H9 (cell line): ENCODE measurements at regions not wholly inside any gene's neighbourhood (a gene's known extent, or its start where the extent isn't known, plus 50 kb on each side); places are given as distances from the start of the nearest gene placed in this dataset.

Experiments
- DNase-seq: peaks from one replicate; pipeline ENCODE4 v3.0.0-alpha.2; 2017
- H2AFZ ChIP-seq: one replicate; pipeline ENCODE4 v1.6.1; 2013; ENCODE audit warnings: mild to moderate bottlenecking, low read length, control low read depth, moderate library complexity
- H2AK5ac ChIP-seq: 2 replicates; pipeline ENCODE4 v1.6.1; 2013; ENCODE audit warnings: low read length, control low read depth, mixed read lengths; ENCODE audit not compliant: insufficient read length
- H2BK120ac ChIP-seq: one replicate; pipeline ENCODE4 v1.6.1; 2013; ENCODE audit warnings: low read depth, mild to moderate bottlenecking, low read length, control low read depth, inconsistent platforms; ENCODE audit not compliant: poor library complexity, severe bottlenecking
- H2BK12ac ChIP-seq: 2 replicates; pipeline ENCODE4 v1.6.1; 2013; ENCODE audit warnings: low read length, control low read depth, mixed read lengths, low read depth; ENCODE audit not compliant: insufficient read length
- H2BK15ac ChIP-seq: 2 replicates; pipeline ENCODE4 v1.6.1; 2013; ENCODE audit warnings: low read depth, low read length, control low read depth
- H2BK20ac ChIP-seq: one replicate; pipeline ENCODE4 v1.6.1; 2013; ENCODE audit warnings: low read depth, mild to moderate bottlenecking, low read length, control low read depth, inconsistent platforms; ENCODE audit not compliant: poor library complexity, severe bottlenecking
- H2BK5ac ChIP-seq: 2 replicates; pipeline ENCODE4 v1.6.1; 2013; ENCODE audit warnings: low read length, control low read depth, mixed read lengths; ENCODE audit not compliant: insufficient read length
- H3K14ac ChIP-seq: 2 replicates; pipeline ENCODE4 v1.6.1; 2013; ENCODE audit warnings: low read length, control low read depth; ENCODE audit not compliant: insufficient read depth
- H3K18ac ChIP-seq: 2 replicates; pipeline ENCODE4 v1.6.1; 2013; ENCODE audit warnings: low read depth, mild to moderate bottlenecking, mixed read lengths, low read length, control low read depth; ENCODE audit not compliant: insufficient read length
- H3K23ac ChIP-seq: 2 replicates; pipeline ENCODE4 v1.6.1; 2013; ENCODE audit warnings: low read length, control low read depth, mixed read lengths, low read depth; ENCODE audit not compliant: insufficient read length
- H3K23me2 ChIP-seq: 2 replicates; pipeline ENCODE4 v1.6.1; 2013; ENCODE audit warnings: low read depth, mild to moderate bottlenecking, mixed read lengths, low read length, control low read depth; ENCODE audit not compliant: insufficient read length, poor library complexity, severe bottlenecking
- H3K27ac ChIP-seq: 2 replicates; pipeline ENCODE4 v1.5.1; 2013; ENCODE audit warnings: low read length, control low read depth, mixed read lengths, low read depth; ENCODE audit not compliant: insufficient read length
- H3K27me3 ChIP-seq: 2 replicates; pipeline ENCODE4 v1.6.1; 2013; ENCODE audit warnings: low read length, control low read depth, inconsistent platforms; ENCODE audit not compliant: insufficient read depth
- H3K4ac ChIP-seq: 2 replicates; pipeline ENCODE4 v1.6.1; 2013; ENCODE audit warnings: low read depth, mild to moderate bottlenecking, control low read depth, inconsistent platforms, low read length, moderate library complexity
- H3K4me1 ChIP-seq: 2 replicates; pipeline ENCODE4 v1.6.1; 2013; ENCODE audit warnings: low read length, control low read depth, inconsistent platforms; ENCODE audit not compliant: insufficient read depth
- H3K4me2 ChIP-seq: 2 replicates; pipeline ENCODE4 v1.6.1; 2013; ENCODE audit warnings: low read length, control low read depth, mixed read lengths; ENCODE audit not compliant: insufficient read length, insufficient read depth
- H3K56ac ChIP-seq: 2 replicates; pipeline ENCODE4 v1.6.1; 2013; ENCODE audit warnings: low read depth, mild to moderate bottlenecking, mixed read lengths, low read length, control low read depth; ENCODE audit not compliant: insufficient read length
- H3K79me1 ChIP-seq: 2 replicates; pipeline ENCODE4 v1.6.1; 2013; ENCODE audit warnings: low read depth, mild to moderate bottlenecking, moderate library complexity, low read length, control low read depth, inconsistent platforms; ENCODE audit not compliant: insufficient read depth, poor library complexity, severe bottlenecking
- H3K79me2 ChIP-seq: 2 replicates; pipeline ENCODE4 v1.6.1; 2013; ENCODE audit warnings: low read length, control low read depth, inconsistent platforms; ENCODE audit not compliant: insufficient read depth
- H3K9ac ChIP-seq: 2 replicates; pipeline ENCODE4 v1.6.1; 2013; ENCODE audit warnings: low read length, control low read depth, mixed read lengths; ENCODE audit not compliant: insufficient read length; ENCODE audit errors: extremely low read depth
- H3K9me3 ChIP-seq: one replicate; pipeline ENCODE4 v1.6.1; 2013; ENCODE audit warnings: low read depth, low read length, inconsistent platforms; ENCODE audit not compliant: control insufficient read depth
- H3T11ph ChIP-seq: one replicate; pipeline ENCODE4 v1.6.1; 2013; ENCODE audit warnings: mild to moderate bottlenecking, low read length, control low read depth, inconsistent platforms
- H4K20me1 ChIP-seq: one replicate; pipeline ENCODE4 v1.6.1; 2013; ENCODE audit not compliant: control insufficient read depth, insufficient read length, insufficient read depth
- H4K5ac ChIP-seq: 2 replicates; pipeline ENCODE4 v1.6.1; 2013; ENCODE audit warnings: low read depth, mild to moderate bottlenecking, mixed read lengths, low read length, control low read depth; ENCODE audit not compliant: insufficient read length
- H4K8ac ChIP-seq: replicated peaks from 2 replicates; pipeline ENCODE4 v1.6.1; 2013; ENCODE audit warnings: low read length, control low read depth, mixed read lengths, low read depth; ENCODE audit not compliant: insufficient read length
- H4K91ac ChIP-seq: 2 replicates; pipeline ENCODE4 v1.6.1; 2013; ENCODE audit warnings: low read depth, mild to moderate bottlenecking, moderate library complexity, mixed read lengths, low read length, control low read depth; ENCODE audit not compliant: insufficient read length
- H3K27ac Mint-ChIP-seq, 3 experiments: 2 replicates in 2 of 3; 3 replicates in 1 of 3; pipeline ENCODE4 v1.8.0; 2020 to 2021; ENCODE audit warnings: mixed read lengths in 3 of 3, mild to moderate bottlenecking in 1 of 3, moderate library complexity in 1 of 3
- H3K27me3 Mint-ChIP-seq: 2 replicates; pipeline ENCODE4 v1.8.0; 2021; ENCODE audit warnings: low read depth, mild to moderate bottlenecking, moderate library complexity, mixed read lengths
- H3K36me3 Mint-ChIP-seq, 3 experiments: 2 replicates in 2 of 3; 3 replicates in 1 of 3; pipeline ENCODE4 v1.8.0; 2020 to 2021; ENCODE audit warnings: low read depth in 3 of 3, mixed read lengths in 3 of 3; ENCODE audit not compliant: insufficient read depth in 1 of 3
- H3K4me1 Mint-ChIP-seq, 2 experiments: 2 replicates each; pipeline ENCODE4 v1.8.0; 2020; ENCODE audit warnings: mixed read lengths in 2 of 2
- H3K4me3 Mint-ChIP-seq, 2 experiments: 2 replicates in 1 of 2; 3 replicates in 1 of 2; pipeline ENCODE4 v1.8.0; 2020 to 2021; ENCODE audit warnings: mild to moderate bottlenecking in 2 of 2, mixed read lengths in 2 of 2, moderate library complexity in 1 of 2
- H3K9me3 Mint-ChIP-seq, 2 experiments: 2 replicates in 1 of 2; 3 replicates in 1 of 2; pipeline ENCODE4 v1.8.0; 2020; ENCODE audit warnings: mild to moderate bottlenecking in 2 of 2, mixed read lengths in 2 of 2, moderate library complexity in 1 of 2
- WGBS: extraction: QIAGEN DNeasy Blood & Tissue Kit; methylation state at CpG from one replicate; pipeline ENCODE4 v1.1.7; 2013; ENCODE audit warnings: missing lambda C conversion rate, low lambda C conversion rate, mixed read lengths; ENCODE audit not compliant: insufficient read length; ENCODE audit errors: extremely low coverage; 5-methylcytosine and 5-hydroxymethylcytosine counted together
- TF ChIP-seq, protein P1 (sequence below): fragments of 200-600 bp; sonication (generic); conservative IDR thresholded peaks from 3 replicates; pipeline ENCODE4 v1.8.0; 2021; ENCODE audit warnings: antibody characterized with exemption, mild to moderate bottlenecking

DNA sequence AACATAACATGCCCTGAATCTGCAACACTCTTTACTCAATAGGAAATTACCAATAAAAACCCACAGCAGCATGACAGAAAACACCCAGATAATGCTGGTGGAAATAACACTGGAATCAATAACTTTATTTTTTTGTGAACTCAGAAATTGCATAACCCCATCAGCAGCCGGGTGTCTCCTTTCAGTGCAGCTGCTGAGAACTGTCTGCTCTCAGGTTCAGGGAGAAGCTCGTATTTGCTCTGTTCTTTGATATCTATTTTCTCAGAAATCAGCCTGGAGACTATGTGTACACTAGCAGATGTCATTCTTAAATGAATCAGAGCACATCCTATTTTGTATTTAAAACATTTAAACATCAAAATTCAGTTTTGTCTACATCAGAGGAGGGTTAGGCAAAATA, 506.0 kb downstream of the POM121L12 start:
- Histone ChIP-seq H4K20me1 (no peaks in the 10 kb centered on the region), H3K27ac (no peak overlapping the region), H2BK15ac (no peak overlapping the region), H3K14ac (no peak overlapping the region), H4K8ac (no peak overlapping the region), H3K23ac (no peak overlapping the region), H3T11ph (no peak overlapping the region), H2BK5ac (no peak overlapping the region), H2AFZ (no peak overlapping the region), H2AK5ac (no peak overlapping the region), H3K9me3 (no peaks in the 10 kb centered on the region), H3K18ac (no peak overlapping the region), H4K5ac (no peak overlapping the region), H3K79me1 (no peaks in the 10 kb centered on the region), H3K27me3 (no peaks in the 10 kb centered on the region), H3K4me2 (no peak overlapping the region), H4K91ac (no peak overlapping the region), H3K56ac (no peak overlapping the region), H2BK120ac (no peak overlapping the region), H2BK12ac (no peak overlapping the region), H3K23me2 (no peaks in the 10 kb centered on the region), H3K9ac (no peak overlapping the region), H2BK20ac (no peak overlapping the region), H3K79me2 (no peaks in the 10 kb centered on the region), H3K4ac (no peak overlapping the region), H3K4me1 (no peaks in the 10 kb centered on the region)
- no peak overlapping the region for H3K4me3 Mint-ChIP-seq
- no peaks in the 10 kb centered on the region for H3K36me3 Mint-ChIP-seq
- no peaks in the 10 kb centered on the region for H3K4me1 Mint-ChIP-seq
- no peak for DNase-seq
- no peaks in the 10 kb centered on the region for H3K9me3 Mint-ChIP-seq
- TF ChIP-seq, protein P1, sequence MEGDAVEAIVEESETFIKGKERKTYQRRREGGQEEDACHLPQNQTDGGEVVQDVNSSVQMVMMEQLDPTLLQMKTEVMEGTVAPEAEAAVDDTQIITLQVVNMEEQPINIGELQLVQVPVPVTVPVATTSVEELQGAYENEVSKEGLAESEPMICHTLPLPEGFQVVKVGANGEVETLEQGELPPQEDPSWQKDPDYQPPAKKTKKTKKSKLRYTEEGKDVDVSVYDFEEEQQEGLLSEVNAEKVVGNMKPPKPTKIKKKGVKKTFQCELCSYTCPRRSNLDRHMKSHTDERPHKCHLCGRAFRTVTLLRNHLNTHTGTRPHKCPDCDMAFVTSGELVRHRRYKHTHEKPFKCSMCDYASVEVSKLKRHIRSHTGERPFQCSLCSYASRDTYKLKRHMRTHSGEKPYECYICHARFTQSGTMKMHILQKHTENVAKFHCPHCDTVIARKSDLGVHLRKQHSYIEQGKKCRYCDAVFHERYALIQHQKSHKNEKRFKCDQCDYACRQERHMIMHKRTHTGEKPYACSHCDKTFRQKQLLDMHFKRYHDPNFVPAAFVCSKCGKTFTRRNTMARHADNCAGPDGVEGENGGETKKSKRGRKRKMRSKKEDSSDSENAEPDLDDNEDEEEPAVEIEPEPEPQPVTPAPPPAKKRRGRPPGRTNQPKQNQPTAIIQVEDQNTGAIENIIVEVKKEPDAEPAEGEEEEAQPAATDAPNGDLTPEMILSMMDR = no peak
- WGBS = no CpG with 5 or more reads among the region's 2 CpGs
- H3K27me3 Mint-ChIP-seq = no peaks in the 10 kb centered on the region
- H3K27ac Mint-ChIP-seq = no peak overlapping the region
